Right cardiac atrium (tissue), 5 donors: ENCODE measurements at regions not wholly inside any gene's neighbourhood (a gene's known extent, or its start where the extent isn't known, plus 50 kb on each side); places are given as distances from the start of the nearest gene placed in this dataset.
"Not testable (repeated sequence)": the region's sequence is repeated elsewhere in the genome, so short reads cannot be mapped to it uniquely, and the experiment has no call there.

ENCODE experiments used
- ATAC-seq, 2 donors: fragments of 200-7000 bp; cut with Tn5 transposase; one replicate each; pipeline versions ENCODE4 v1.8.0 to v1.9.1; 2020; ENCODE audit warnings: moderate library complexity in 2 of 2, mild to moderate bottlenecking in 1 of 2
- DNase-seq, 3 donors: peaks; one replicate each; pipeline ENCODE4 v3.0.0-alpha.2; 2020
- H3K27ac ChIP-seq: one replicate; pipeline ENCODE4 v1.5.1; 2013; ENCODE audit warnings: mild to moderate bottlenecking, low read length, control low read depth, moderate library complexity
- H3K27me3 ChIP-seq: one replicate; pipeline ENCODE4 v1.6.1; 2013; ENCODE audit not compliant: control insufficient read depth, insufficient read depth
- H3K4me1 ChIP-seq: one replicate; pipeline ENCODE4 v1.6.1; 2013; ENCODE audit warnings: low read length; ENCODE audit not compliant: control insufficient read depth, insufficient read depth
- H3K4me3 ChIP-seq: one replicate; pipeline ENCODE4 v1.5.1; 2013; ENCODE audit warnings: low read length, control low read depth
- H3K9me3 ChIP-seq: one replicate; pipeline ENCODE4 v1.6.1; 2013; ENCODE audit warnings: low read length; ENCODE audit not compliant: control insufficient read depth
- WGBS: extraction: QIAGEN DNeasy Blood & Tissue Kit; methylation state at CpG from one replicate; pipeline ENCODE4 v1.1.7; 2013; 5-methylcytosine and 5-hydroxymethylcytosine counted together
- intact Hi-C, 4 donors: fragments of 100-400 bp; cut with DNase I; formaldehyde crosslinking; loops; one replicate each; pipeline versions ENCODE4 v1.11.0 to v1.14.0; 2022 to 2023
- donor health status: healthy with polysubstance abuse.
- donor health status: DM: no; HTN: yes; CAD: no.
- donor health status: DM: no; HTN: no; CAD: no.
- donor health status: DM: no; HTN: yes; CAD: no; lungs with severe emphysema.
- donor health status: DM: yes; HTN: yes; CAD: no.

GRCh38 chr3:152581951-152582350 lies 253.0 kb upstream of the P2RY1 start:
- WGBS = 42% methylated on average over 3 of the region's 3 CpGs

GRCh38 chr3:152583963-152584362 lies 251.0 kb upstream of the P2RY1 start:
- no peak for DNase-seq
- Histone ChIP-seq H3K4me1 (no peaks in the 10 kb centered on the region), H3K4me3 (no peak overlapping the region), H3K27me3 (no peaks in the 10 kb centered on the region), H3K9me3 (no peaks in the 10 kb centered on the region), H3K27ac (no peak overlapping the region)
- 53% methylated on average over 1 of the region's 1 CpG for WGBS
- no peak for ATAC-seq
- intact Hi-C loops = no loop called here

More at GRCh38 chr3:152581951-152582350, 253.0 kb upstream of the P2RY1 start:
- no peak overlapping the region for H3K4me3 ChIP-seq
- no peaks in the 10 kb centered on the region for H3K9me3 ChIP-seq
- ATAC-seq (no peak), DNase-seq (no peak)
- H3K27ac ChIP-seq = no peak overlapping the region
- no peaks in the 10 kb centered on the region for H3K27me3 ChIP-seq
- H3K4me1 ChIP-seq = no peaks in the 10 kb centered on the region
- intact Hi-C loops = no loop called here

GRCh38 chr3:152586974-152587373 lies 248.0 kb upstream of the P2RY1 start:
- ATAC-seq (no peak), DNase-seq (no peak)
- Histone ChIP-seq H3K4me1 (no peaks in the 10 kb centered on the region), H3K27ac (no peak overlapping the region), H3K4me3 (no peak overlapping the region), H3K27me3 (no peaks in the 10 kb centered on the region), H3K9me3 (no peaks in the 10 kb centered on the region)
- 87% methylated on average over 4 of the region's 4 CpGs for WGBS
- intact Hi-C loops = no loop called here

GRCh38 chr3:152587861-152588260 lies 247.1 kb upstream of the P2RY1 start:
- intact Hi-C loops = no loop called here
- WGBS = 89% methylated on average over 1 of the region's 1 CpG
- Histone ChIP-seq H3K27ac (no peak overlapping the region), H3K27me3 (no peaks in the 10 kb centered on the region), H3K9me3 (no peaks in the 10 kb centered on the region), H3K4me1 (no peaks in the 10 kb centered on the region), H3K4me3 (no peak overlapping the region)
- ATAC-seq (no peak), DNase-seq (no peak)

- intact Hi-C loops = no loop called here
- no peak for DNase-seq
- no peak overlapping the region for H3K27ac ChIP-seq
- peaks cover 2% of the 10 kb centered on the region for H3K4me1 ChIP-seq
- H3K4me3 ChIP-seq = no peak overlapping the region
- H3K9me3 ChIP-seq = no peaks in the 10 kb centered on the region
- no peaks in the 10 kb centered on the region for H3K27me3 ChIP-seq
- WGBS = 51% methylated on average over 2 of the region's 2 CpGs
- peak in 1 of 2 donors; percentile 58 for ATAC-seq
Measured at GRCh38 chr3:152589644-152590043, 245.3 kb upstream of the P2RY1 start.

GRCh38 chr3:152591515-152591914 lies 243.4 kb upstream of the P2RY1 start:
- no peak overlapping the region for H3K27ac ChIP-seq
- no peak for DNase-seq
- no peaks in the 10 kb centered on the region for H3K27me3 ChIP-seq
- H3K9me3 ChIP-seq = no peaks in the 10 kb centered on the region
- H3K4me1 ChIP-seq = peaks cover 2% of the 10 kb centered on the region
- ATAC-seq = no peak
- WGBS = 48% methylated on average over 2 of the region's 2 CpGs
- intact Hi-C loops = no loop called here
- no peak overlapping the region for H3K4me3 ChIP-seq

GRCh38 chr3:152593242-152593641 lies 241.7 kb upstream of the P2RY1 start:
- DNase-seq (no peak), ATAC-seq (no peak)
- Histone ChIP-seq H3K9me3 (no peaks in the 10 kb centered on the region), H3K4me3 (no peak overlapping the region), H3K27ac (no peak overlapping the region), H3K4me1 (peaks cover 2% of the 10 kb centered on the region), H3K27me3 (no peaks in the 10 kb centered on the region)
- intact Hi-C loops = no loop called here

GRCh38 chr3:152595975-152596821 lies 238.7 kb upstream of the P2RY1 start:
- H3K4me3 ChIP-seq = peak overlapping the region; percentile 11
- ATAC-seq (peak; percentile 97 to 98), DNase-seq (peak; percentile 17 to 74 (median 63))
- H3K27ac ChIP-seq = peak overlapping the region; percentile 51
- no peaks in the 10 kb centered on the region for H3K27me3 ChIP-seq
- H3K9me3 ChIP-seq = no peaks in the 10 kb centered on the region
- intact Hi-C loops = no loop called here
- WGBS = 18% methylated on average over 4 of the region's 4 CpGs
- peaks cover 2% of the 10 kb centered on the region for H3K4me1 ChIP-seq

- not testable (repeated sequence) for ATAC-seq
Measured at GRCh38 chr3:152596832-152597231, 238.1 kb upstream of the P2RY1 start.

GRCh38 chr3:152606146-152606545 lies 228.8 kb upstream of the P2RY1 start:
- ATAC-seq = no peak
- Histone ChIP-seq H3K9me3 (no peaks in the 10 kb centered on the region), H3K27ac (no peak overlapping the region), H3K4me1 (no peaks in the 10 kb centered on the region), H3K4me3 (no peak overlapping the region), H3K27me3 (no peaks in the 10 kb centered on the region)
- intact Hi-C loops = no loop called here
- no peak for DNase-seq
- WGBS = 81% methylated on average over 7 of the region's 7 CpGs

More at GRCh38 chr3:152596832-152597231, 238.1 kb upstream of the P2RY1 start:
- peak overlapping the region; percentile 51 for H3K27ac ChIP-seq
- H3K4me3 ChIP-seq, H3K9me3 ChIP-seq, intact Hi-C loops, DNase-seq, H3K4me1 ChIP-seq, H3K27me3 ChIP-seq: not testable (repeated sequence)
- 67% methylated on average over 1 of the region's 1 CpG for WGBS

- 99% methylated on average over 1 of the region's 1 CpG for WGBS
- no peak overlapping the region for H3K4me3 ChIP-seq
- DNase-seq (no peak), ATAC-seq (no peak)
- H3K27ac ChIP-seq = no peak overlapping the region
- H3K27me3 ChIP-seq = no peaks in the 10 kb centered on the region
- H3K4me1 ChIP-seq = no peaks in the 10 kb centered on the region
- intact Hi-C loops = no loop called here
- no peaks in the 10 kb centered on the region for H3K9me3 ChIP-seq
Measured at GRCh38 chr3:152607179-152607578, 227.8 kb upstream of the P2RY1 start.
